B cell (primary cell): ENCODE measurements at regions not wholly inside any gene's neighbourhood (a gene's known extent, or its start where the extent isn't known, plus 50 kb on each side); places are given as distances from the start of the nearest gene placed in this dataset.

ENCODE experiments used
- EZH2 ChIP-seq: IDR thresholded peaks from 2 replicates; pipeline ENCODE4 v1.6.1; 2012; ENCODE audit warnings: borderline replicate concordance, low read depth, mild to moderate bottlenecking, moderate library complexity, low read length; ENCODE audit not compliant: insufficient read depth, poor library complexity, severe bottlenecking
- TF ChIP-seq, protein P1 (sequence below): fragments of 200-600 bp; IDR thresholded peaks from one replicate; pipeline ENCODE4 v1.8.0; 2022; ENCODE audit warnings: antibody characterized with exemption, mild to moderate bottlenecking

GRCh38 chr16:73371584-73372319 lies 323.8 kb upstream of the ZFHX3 start:
- TF ChIP-seq, protein P1, sequence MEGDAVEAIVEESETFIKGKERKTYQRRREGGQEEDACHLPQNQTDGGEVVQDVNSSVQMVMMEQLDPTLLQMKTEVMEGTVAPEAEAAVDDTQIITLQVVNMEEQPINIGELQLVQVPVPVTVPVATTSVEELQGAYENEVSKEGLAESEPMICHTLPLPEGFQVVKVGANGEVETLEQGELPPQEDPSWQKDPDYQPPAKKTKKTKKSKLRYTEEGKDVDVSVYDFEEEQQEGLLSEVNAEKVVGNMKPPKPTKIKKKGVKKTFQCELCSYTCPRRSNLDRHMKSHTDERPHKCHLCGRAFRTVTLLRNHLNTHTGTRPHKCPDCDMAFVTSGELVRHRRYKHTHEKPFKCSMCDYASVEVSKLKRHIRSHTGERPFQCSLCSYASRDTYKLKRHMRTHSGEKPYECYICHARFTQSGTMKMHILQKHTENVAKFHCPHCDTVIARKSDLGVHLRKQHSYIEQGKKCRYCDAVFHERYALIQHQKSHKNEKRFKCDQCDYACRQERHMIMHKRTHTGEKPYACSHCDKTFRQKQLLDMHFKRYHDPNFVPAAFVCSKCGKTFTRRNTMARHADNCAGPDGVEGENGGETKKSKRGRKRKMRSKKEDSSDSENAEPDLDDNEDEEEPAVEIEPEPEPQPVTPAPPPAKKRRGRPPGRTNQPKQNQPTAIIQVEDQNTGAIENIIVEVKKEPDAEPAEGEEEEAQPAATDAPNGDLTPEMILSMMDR: no peak
- TF ChIP-seq EZH2: no peak
